ENCODE measurements at regions not wholly inside any gene's neighbourhood (a gene's known extent, or its start where the extent isn't known, plus 50 kb on each side); places are given as distances from the start of the nearest gene placed in this dataset.

GRCh38 chr3:101941318-101942040 lies 92.2 kb downstream of the NFKBIZ start:
- Mint-ChIP-seq H3K9me3 (no peaks in the 10 kb centered on the region), H3K36me3 (no peaks in the 10 kb centered on the region), H3K27ac (no peak overlapping the region), H3K4me1 (peaks cover 15 to 26% (median 21%) of the 10 kb centered on the region in 3 donors), H3K4me3 (no peak overlapping the region), H3K27me3 (peaks cover 0 to 1% of the 10 kb centered on the region in 2 donors)
- peaks cover 55% of the 10 kb centered on the region for H3K4me1 ChIP-seq (ENCODE audit: insufficient read depth, low read length)
- ChIA-PET POLR2A (no interaction called here), CTCF (no interaction called here)
- DNase-seq, result no peak
- no peak overlapping the region for H3K4me3 ChIP-seq (ENCODE audit: low read length)
- H3K27ac ChIP-seq (ENCODE audit: low read depth, low read length), result no peak overlapping the region
- no peaks in the 10 kb centered on the region for H3K36me3 ChIP-seq (ENCODE audit: insufficient read depth, low read length)
- H3K27me3 ChIP-seq (ENCODE audit: insufficient read depth, low read length, poor library complexity, severe bottlenecking), result no peaks in the 10 kb centered on the region
- H3K9me3 ChIP-seq (ENCODE audit: low read length), result no peaks in the 10 kb centered on the region

- H3K4me1 Mint-ChIP-seq, result peaks cover 7 to 17% (median 12%) of the 10 kb centered on the region in 3 donors
- H3K27ac Mint-ChIP-seq, result peak overlapping the region in 1 of 8 donors; percentile 6
- no peaks in the 10 kb centered on the region for H3K9me3 ChIP-seq (ENCODE audit: low read length)
- no peaks in the 10 kb centered on the region for H3K36me3 Mint-ChIP-seq
- H3K36me3 ChIP-seq (ENCODE audit: insufficient read depth, low read length), result no peaks in the 10 kb centered on the region
- H3K27me3 Mint-ChIP-seq, result peaks cover 0 to 2% of the 10 kb centered on the region in 2 donors
- no peak overlapping the region for H3K27ac ChIP-seq (ENCODE audit: low read depth, low read length)
- no peak overlapping the region for H3K4me3 ChIP-seq (ENCODE audit: low read length)
- no peaks in the 10 kb centered on the region for H3K9me3 Mint-ChIP-seq
- H3K4me3 Mint-ChIP-seq, result no peak overlapping the region
- H3K4me1 ChIP-seq (ENCODE audit: insufficient read depth, low read length), result peaks cover 48% of the 10 kb centered on the region
- no peaks in the 10 kb centered on the region for H3K27me3 ChIP-seq (ENCODE audit: insufficient read depth, low read length, poor library complexity, severe bottlenecking)
- POLR2A ChIA-PET, result no interaction called here
- DNase-seq, result no peak
- CTCF ChIA-PET, result no interaction called here
Measured at GRCh38 chr3:101942356-101942755, 93.0 kb downstream of the NFKBIZ start.

GRCh38 chr3:101943029-101943428 lies 93.7 kb downstream of the NFKBIZ start:
- no peak overlapping the region for H3K27ac ChIP-seq (ENCODE audit: low read depth, low read length)
- no peaks in the 10 kb centered on the region for H3K27me3 ChIP-seq (ENCODE audit: insufficient read depth, low read length, poor library complexity, severe bottlenecking)
- Mint-ChIP-seq H3K4me3 (no peak overlapping the region), H3K27me3 (peaks cover 0 to 2% of the 10 kb centered on the region in 2 donors), H3K36me3 (no peaks in the 10 kb centered on the region), H3K27ac (no peak overlapping the region), H3K4me1 (peaks cover 5 to 16% (median 11%) of the 10 kb centered on the region in 3 donors), H3K9me3 (no peaks in the 10 kb centered on the region)
- no peaks in the 10 kb centered on the region for H3K36me3 ChIP-seq (ENCODE audit: insufficient read depth, low read length)
- H3K9me3 ChIP-seq (ENCODE audit: low read length), result no peaks in the 10 kb centered on the region
- CTCF ChIA-PET, result no interaction called here
- POLR2A ChIA-PET, result interaction anchor here (0.6 kb wide), 1 partner anchor 100 kb away, joined by 5 read pairs; no protein-coding TSS in a partner anchor
- H3K4me3 ChIP-seq (ENCODE audit: low read length), result no peak overlapping the region
- no peak for DNase-seq
- H3K4me1 ChIP-seq (ENCODE audit: insufficient read depth, low read length), result peaks cover 42% of the 10 kb centered on the region

- peaks cover 30% of the 10 kb centered on the region for H3K4me1 ChIP-seq (ENCODE audit: insufficient read depth, low read length)
- CTCF ChIA-PET, result no interaction called here
Measured at GRCh38 chr3:101944308-101944707, 95.0 kb downstream of the NFKBIZ start.

GRCh38 chr3:101945980-101946379 lies 96.7 kb downstream of the NFKBIZ start:
- H3K9me3 ChIP-seq (ENCODE audit: low read length), result no peaks in the 10 kb centered on the region
- H3K27me3 Mint-ChIP-seq, result peaks cover 4 to 5% of the 10 kb centered on the region in 2 donors
- H3K4me1 Mint-ChIP-seq, result peaks cover 10 to 17% (median 16%) of the 10 kb centered on the region in 3 donors
- no peaks in the 10 kb centered on the region for H3K27me3 ChIP-seq (ENCODE audit: insufficient read depth, low read length, poor library complexity, severe bottlenecking)
- no peak overlapping the region for H3K4me3 Mint-ChIP-seq
- no peak overlapping the region for H3K27ac Mint-ChIP-seq
- ChIA-PET POLR2A (no interaction called here), CTCF (interaction anchor here (0.9 kb wide), 1 partner anchor 12 kb away, joined by 3 read pairs; no protein-coding TSS in a partner anchor)
- H3K4me1 ChIP-seq (ENCODE audit: insufficient read depth, low read length), result peaks cover 14% of the 10 kb centered on the region
- H3K4me3 ChIP-seq (ENCODE audit: low read length), result no peak overlapping the region
- peaks cover 0 to 7% (median 5%) of the 10 kb centered on the region in 3 donors for H3K36me3 Mint-ChIP-seq
- H3K27ac ChIP-seq (ENCODE audit: low read depth, low read length), result no peak overlapping the region
- H3K36me3 ChIP-seq (ENCODE audit: insufficient read depth, low read length), result no peaks in the 10 kb centered on the region
- no peak for DNase-seq
- H3K9me3 Mint-ChIP-seq, result no peaks in the 10 kb centered on the region

More at GRCh38 chr3:101944308-101944707, 95.0 kb downstream of the NFKBIZ start:
- Histone ChIP-seq H3K27me3 (ENCODE audit: insufficient read depth, low read length, poor library complexity, severe bottlenecking) (no peaks in the 10 kb centered on the region), H3K4me3 (ENCODE audit: low read length) (no peak overlapping the region), H3K27ac (ENCODE audit: low read depth, low read length) (no peak overlapping the region), H3K9me3 (ENCODE audit: low read length) (no peaks in the 10 kb centered on the region), H3K36me3 (ENCODE audit: insufficient read depth, low read length) (no peaks in the 10 kb centered on the region)
- POLR2A ChIA-PET, result no interaction called here
- Mint-ChIP-seq H3K9me3 (no peaks in the 10 kb centered on the region), H3K4me1 (peaks cover 5 to 16% (median 11%) of the 10 kb centered on the region in 3 donors), H3K36me3 (peaks cover 0 to 4% (median 0%) of the 10 kb centered on the region in 3 donors), H3K27ac (no peak overlapping the region), H3K27me3 (peaks cover 0 to 3% of the 10 kb centered on the region in 2 donors), H3K4me3 (no peak overlapping the region)
- no peak for DNase-seq

- H3K9me3 Mint-ChIP-seq, result no peaks in the 10 kb centered on the region
- peaks cover 10 to 17% (median 16%) of the 10 kb centered on the region in 3 donors for H3K4me1 Mint-ChIP-seq
- no peak for DNase-seq
- no peak overlapping the region for H3K4me3 Mint-ChIP-seq
- H3K27ac Mint-ChIP-seq, result no peak overlapping the region
- Histone ChIP-seq H3K4me3 (ENCODE audit: low read length) (no peak overlapping the region), H3K27me3 (ENCODE audit: insufficient read depth, low read length, poor library complexity, severe bottlenecking) (no peaks in the 10 kb centered on the region), H3K4me1 (ENCODE audit: insufficient read depth, low read length) (peaks cover 6% of the 10 kb centered on the region), H3K27ac (ENCODE audit: low read depth, low read length) (no peak overlapping the region), H3K9me3 (ENCODE audit: low read length) (no peaks in the 10 kb centered on the region), H3K36me3 (ENCODE audit: insufficient read depth, low read length) (no peaks in the 10 kb centered on the region)
- POLR2A ChIA-PET, result no interaction called here
- CTCF ChIA-PET, result interaction anchor here (0.9 kb wide), 1 partner anchor 13 kb away, joined by 3 read pairs; no protein-coding TSS in a partner anchor
- H3K27me3 Mint-ChIP-seq, result peaks cover 4 to 5% of the 10 kb centered on the region in 2 donors
- H3K36me3 Mint-ChIP-seq, result peaks cover 0 to 7% (median 5%) of the 10 kb centered on the region in 3 donors
Measured at GRCh38 chr3:101946906-101947305, 97.6 kb downstream of the NFKBIZ start.

GRCh38 chr3:101950510-101950909 lies 101.2 kb downstream of the NFKBIZ start:
- no peak overlapping the region for H3K4me3 ChIP-seq (ENCODE audit: low read length)
- Mint-ChIP-seq H3K4me3 (no peak overlapping the region), H3K4me1 (peaks cover 0 to 5% (median 4%) of the 10 kb centered on the region in 3 donors), H3K27ac (no peak overlapping the region), H3K27me3 (peaks cover 4 to 15% of the 10 kb centered on the region in 2 donors), H3K36me3 (peaks cover 0 to 7% (median 5%) of the 10 kb centered on the region in 3 donors), H3K9me3 (no peaks in the 10 kb centered on the region)
- H3K27ac ChIP-seq (ENCODE audit: low read depth, low read length), result no peak overlapping the region
- no peaks in the 10 kb centered on the region for H3K36me3 ChIP-seq (ENCODE audit: insufficient read depth, low read length)
- ChIA-PET POLR2A (no interaction called here), CTCF (interaction anchor here (1.6 kb wide), 1 partner anchor 10 kb away, joined by 3 read pairs; no protein-coding TSS in a partner anchor)
- no peaks in the 10 kb centered on the region for H3K4me1 ChIP-seq (ENCODE audit: insufficient read depth, low read length)
- DNase-seq, result no peak
- H3K9me3 ChIP-seq (ENCODE audit: low read length), result no peaks in the 10 kb centered on the region
- no peaks in the 10 kb centered on the region for H3K27me3 ChIP-seq (ENCODE audit: insufficient read depth, low read length, poor library complexity, severe bottlenecking)

GRCh38 chr3:101950985-101951733 lies 101.8 kb downstream of the NFKBIZ start:
- H3K9me3 Mint-ChIP-seq, result no peaks in the 10 kb centered on the region
- peaks cover 0 to 5% (median 4%) of the 10 kb centered on the region in 3 donors for H3K4me1 Mint-ChIP-seq
- peaks cover 4 to 18% of the 10 kb centered on the region in 2 donors for H3K27me3 Mint-ChIP-seq
- H3K36me3 ChIP-seq (ENCODE audit: insufficient read depth, low read length), result no peaks in the 10 kb centered on the region
- no peaks in the 10 kb centered on the region for H3K9me3 ChIP-seq (ENCODE audit: low read length)
- no peak for DNase-seq
- H3K4me3 Mint-ChIP-seq, result no peak overlapping the region
- H3K4me1 ChIP-seq (ENCODE audit: insufficient read depth, low read length), result no peaks in the 10 kb centered on the region
- peaks cover 0 to 11% (median 5%) of the 10 kb centered on the region in 3 donors for H3K36me3 Mint-ChIP-seq
- ChIA-PET CTCF (no interaction called here), POLR2A (no interaction called here)
- no peak overlapping the region for H3K4me3 ChIP-seq (ENCODE audit: low read length)
- no peaks in the 10 kb centered on the region for H3K27me3 ChIP-seq (ENCODE audit: insufficient read depth, low read length, poor library complexity, severe bottlenecking)
- H3K27ac ChIP-seq (ENCODE audit: low read depth, low read length), result no peak overlapping the region
- H3K27ac Mint-ChIP-seq, result no peak overlapping the region

All from CD8-positive, alpha-beta memory T cell (primary cell).